KMS-11 (cell line): ENCODE measurements at regions not wholly inside any gene's neighbourhood (a gene's known extent, or its start where the extent isn't known, plus 50 kb on each side); places are given as distances from the start of the nearest gene placed in this dataset.
A peak's percentile ranks its signal among the peaks of the same experiment; 100 is the strongest.

Experiments
- H2AFZ ChIP-seq: fragments of 200-600 bp; sonication (generic); 2 replicates; pipeline ENCODE4 v1.6.1; 2016; ENCODE audit warnings: antibody characterized with exemption, mixed run types, low read depth
- H3K27ac ChIP-seq: fragments of 200-600 bp; sonication (generic); 2 replicates; pipeline ENCODE4 v1.6.1; 2016; ENCODE audit warnings: mild to moderate bottlenecking, mixed run types
- H3K27me3 ChIP-seq: fragments of 200-600 bp; sonication (generic); 2 replicates; pipeline ENCODE4 v1.6.1; 2017; ENCODE audit warnings: mild to moderate bottlenecking, low read depth, mixed run types, moderate library complexity; ENCODE audit not compliant: insufficient read depth
- H3K36me3 ChIP-seq: fragments of 200-600 bp; sonication (generic); 2 replicates; pipeline ENCODE4 v1.6.1; 2017; ENCODE audit warnings: mild to moderate bottlenecking, mixed run types; ENCODE audit not compliant: insufficient read depth
- H3K4me1 ChIP-seq: fragments of 200-600 bp; sonication (generic); 2 replicates; pipeline ENCODE4 v1.6.1; 2016; ENCODE audit warnings: mild to moderate bottlenecking, low read depth, mixed run types; ENCODE audit not compliant: poor library complexity, severe bottlenecking
- H3K4me2 ChIP-seq: fragments of 200-600 bp; sonication (generic); 2 replicates; pipeline ENCODE4 v1.7.0; 2016; ENCODE audit warnings: mild to moderate bottlenecking, mixed run types
- H3K4me3 ChIP-seq: fragments of 200-600 bp; sonication (generic); IDR thresholded peaks from 2 replicates; pipeline ENCODE4 v1.6.1; 2017; ENCODE audit warnings: low read depth, low read length, mixed read lengths; ENCODE audit not compliant: insufficient read depth
- H3K79me2 ChIP-seq: fragments of 200-600 bp; sonication (generic); 2 replicates; pipeline ENCODE4 v1.6.1; 2016; ENCODE audit warnings: low read depth, mixed run types; ENCODE audit not compliant: insufficient read depth
- H3K9ac ChIP-seq: fragments of 200-600 bp; sonication (generic); 2 replicates; pipeline ENCODE4 v1.6.1; 2016; ENCODE audit warnings: mild to moderate bottlenecking, mixed run types
- H4K20me1 ChIP-seq: fragments of 200-600 bp; sonication (generic); 2 replicates; pipeline ENCODE4 v1.6.1; 2016; ENCODE audit warnings: mild to moderate bottlenecking, mixed run types; ENCODE audit not compliant: insufficient read depth
- TF ChIP-seq, protein P1 (sequence below): fragments of 200-600 bp; sonication (generic); conservative IDR thresholded peaks from 2 replicates; pipeline ENCODE4 v1.6.1; 2017; ENCODE audit warnings: low read depth, mild to moderate bottlenecking, antibody characterized with exemption, low read length, moderate library complexity, mixed read lengths

DNA sequence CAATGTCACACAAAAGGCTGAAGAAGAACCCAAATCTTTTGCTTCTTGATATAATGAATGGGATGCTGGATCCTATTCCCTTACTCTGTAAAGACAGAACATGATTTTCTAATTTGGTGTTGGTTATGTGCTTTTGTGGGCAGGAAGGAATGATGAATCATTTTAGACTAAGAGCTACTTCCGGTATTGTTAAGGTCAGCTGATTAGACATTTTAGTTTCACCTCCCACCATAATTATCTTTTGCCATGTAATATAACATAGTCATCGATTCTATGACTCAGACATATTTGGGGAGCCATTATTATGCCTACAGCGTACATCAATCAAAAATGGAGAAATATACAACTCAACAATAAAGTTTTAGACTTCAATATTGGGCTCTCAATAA is 265.3 kb downstream of the ZNF674 start:
- TF ChIP-seq, protein P1, sequence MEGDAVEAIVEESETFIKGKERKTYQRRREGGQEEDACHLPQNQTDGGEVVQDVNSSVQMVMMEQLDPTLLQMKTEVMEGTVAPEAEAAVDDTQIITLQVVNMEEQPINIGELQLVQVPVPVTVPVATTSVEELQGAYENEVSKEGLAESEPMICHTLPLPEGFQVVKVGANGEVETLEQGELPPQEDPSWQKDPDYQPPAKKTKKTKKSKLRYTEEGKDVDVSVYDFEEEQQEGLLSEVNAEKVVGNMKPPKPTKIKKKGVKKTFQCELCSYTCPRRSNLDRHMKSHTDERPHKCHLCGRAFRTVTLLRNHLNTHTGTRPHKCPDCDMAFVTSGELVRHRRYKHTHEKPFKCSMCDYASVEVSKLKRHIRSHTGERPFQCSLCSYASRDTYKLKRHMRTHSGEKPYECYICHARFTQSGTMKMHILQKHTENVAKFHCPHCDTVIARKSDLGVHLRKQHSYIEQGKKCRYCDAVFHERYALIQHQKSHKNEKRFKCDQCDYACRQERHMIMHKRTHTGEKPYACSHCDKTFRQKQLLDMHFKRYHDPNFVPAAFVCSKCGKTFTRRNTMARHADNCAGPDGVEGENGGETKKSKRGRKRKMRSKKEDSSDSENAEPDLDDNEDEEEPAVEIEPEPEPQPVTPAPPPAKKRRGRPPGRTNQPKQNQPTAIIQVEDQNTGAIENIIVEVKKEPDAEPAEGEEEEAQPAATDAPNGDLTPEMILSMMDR = no peak
- H3K9ac ChIP-seq = no peak overlapping the region
- H3K4me2 ChIP-seq = 0 out of 2 replicates have a peak overlapping the region, but pooled peaks have one; percentile 13

DNA sequence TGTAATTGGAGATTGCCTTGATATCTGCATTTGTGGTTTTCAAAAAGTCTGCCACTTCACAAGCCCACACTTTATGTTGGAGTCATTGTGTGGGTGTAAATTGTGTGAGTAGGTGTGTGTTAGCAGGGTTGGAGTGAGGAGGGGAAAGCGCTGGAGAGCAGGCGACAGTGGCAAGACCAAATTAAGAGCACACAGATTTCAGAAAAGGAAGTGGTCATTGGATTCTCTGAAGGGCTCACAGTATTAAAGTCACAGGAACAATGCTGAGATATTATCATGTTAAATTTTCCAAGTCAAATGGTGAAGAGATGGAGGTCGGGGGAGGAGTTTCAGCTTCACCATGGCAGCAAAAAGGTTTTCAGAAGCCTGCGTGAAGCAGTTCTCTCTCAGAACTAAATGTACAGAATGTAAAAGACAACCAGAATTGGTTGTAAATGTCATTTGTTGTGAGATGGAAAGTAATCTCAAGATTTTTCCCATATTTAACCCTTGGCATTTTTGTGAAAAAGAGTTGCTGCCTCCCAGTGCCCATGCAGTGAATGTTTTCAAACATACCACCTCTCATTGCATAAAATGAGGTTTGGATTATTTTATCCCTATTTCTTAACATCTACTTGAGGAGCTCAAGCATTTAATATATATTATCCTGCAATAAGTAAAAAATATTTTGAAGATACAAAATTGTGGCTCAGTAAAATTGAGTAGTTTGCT is 265.9 kb downstream of the ZNF674 start:
- peak overlapping the region; percentile 18 for H2AFZ ChIP-seq
- H3K36me3 ChIP-seq = no peaks in the 10 kb centered on the region
- no peak overlapping the region for H3K4me3 ChIP-seq
- H3K79me2 ChIP-seq = no peaks in the 10 kb centered on the region
- no peak overlapping the region for H3K9ac ChIP-seq
- no peaks in the 10 kb centered on the region for H4K20me1 ChIP-seq
- no peaks in the 10 kb centered on the region for H3K27me3 ChIP-seq
- H3K4me1 ChIP-seq = peaks cover 12% of the 10 kb centered on the region
- H3K4me2 ChIP-seq = 0 out of 2 replicates have a peak overlapping the region, but pooled peaks have one; percentile 13
- H3K27ac ChIP-seq = no peak overlapping the region
- TF ChIP-seq, protein P1 = no peak

More for the DNA sequence above, 265.3 kb downstream of the ZNF674 start:
- peak overlapping the region; percentile 18 for H2AFZ ChIP-seq
- H3K4me3 ChIP-seq = no peak overlapping the region
- H3K27me3 ChIP-seq = no peaks in the 10 kb centered on the region
- no peaks in the 10 kb centered on the region for H3K36me3 ChIP-seq
- H3K4me1 ChIP-seq = peaks cover 12% of the 10 kb centered on the region
- no peaks in the 10 kb centered on the region for H4K20me1 ChIP-seq
- H3K27ac ChIP-seq = no peak overlapping the region
- H3K79me2 ChIP-seq = no peaks in the 10 kb centered on the region

DNA sequence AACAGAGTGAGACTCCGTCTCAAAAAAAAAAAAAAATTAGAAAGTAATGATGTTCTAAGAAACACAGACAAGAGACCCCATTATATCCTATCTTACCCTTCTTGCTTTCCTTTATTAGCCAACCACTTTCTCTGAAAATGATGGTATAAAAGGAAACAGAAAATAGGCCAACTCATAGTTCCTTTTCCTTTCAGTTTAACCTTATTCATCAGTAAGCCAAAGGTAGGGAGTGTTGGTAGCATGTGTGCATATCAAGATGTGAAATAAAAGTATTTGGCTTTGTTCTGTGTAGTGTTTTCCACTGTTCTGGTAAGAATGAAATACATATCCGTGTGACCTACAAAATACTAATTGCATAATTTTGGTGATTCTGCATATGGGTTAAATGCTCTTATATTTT is 266.6 kb downstream of the ZNF674 start:
- Histone ChIP-seq H4K20me1 (no peaks in the 10 kb centered on the region), H3K79me2 (no peaks in the 10 kb centered on the region), H3K36me3 (no peaks in the 10 kb centered on the region), H3K27me3 (no peaks in the 10 kb centered on the region), H2AFZ (no peak overlapping the region), H3K4me2 (no peak overlapping the region), H3K27ac (no peak overlapping the region), H3K4me1 (peaks cover 12% of the 10 kb centered on the region), H3K4me3 (no peak overlapping the region), H3K9ac (no peak overlapping the region)
- TF ChIP-seq, protein P1 = no peak

DNA sequence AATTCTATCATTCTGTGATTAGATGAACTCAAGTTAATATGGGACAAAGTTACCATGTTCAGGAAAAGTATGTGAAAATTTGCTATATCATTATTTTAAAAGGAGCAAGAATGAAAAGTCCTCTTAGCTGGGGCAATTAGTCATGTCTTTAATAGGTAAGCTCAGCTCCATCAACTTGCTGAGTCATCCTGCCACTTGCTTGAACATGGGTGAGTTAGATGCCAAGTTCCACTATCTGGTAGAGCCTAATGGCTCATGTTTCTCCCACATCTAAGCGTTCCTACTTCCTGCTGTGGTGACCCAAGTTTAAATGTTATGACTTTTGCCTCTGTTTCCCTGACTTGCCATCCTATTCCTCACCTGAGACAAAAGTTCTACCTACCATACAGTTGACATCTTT is 276.8 kb downstream of the ZNF674 start:
- Histone ChIP-seq H3K4me3 (no peak overlapping the region), H3K36me3 (no peaks in the 10 kb centered on the region), H3K4me2 (no peak overlapping the region), H2AFZ (no peak overlapping the region; the same call in 1 of the 2 replicates), H3K27me3 (no peaks in the 10 kb centered on the region), H3K9ac (no peak overlapping the region), H3K4me1 (no peaks in the 10 kb centered on the region), H3K27ac (no peak overlapping the region), H4K20me1 (no peaks in the 10 kb centered on the region), H3K79me2 (no peaks in the 10 kb centered on the region)
- TF ChIP-seq, protein P1 = no peak
